ENCODE measurements at regions not wholly inside any gene's neighbourhood (a gene's known extent, or its start where the extent isn't known, plus 50 kb on each side); places are given as distances from the start of the nearest gene placed in this dataset.
A peak's percentile ranks its signal among the peaks of the same experiment; 100 is the strongest.

GRCh38 chr7:26520483-26520882, 228.8 kb downstream of the SNX10 start:
- no peak for DNase-seq

DNA sequence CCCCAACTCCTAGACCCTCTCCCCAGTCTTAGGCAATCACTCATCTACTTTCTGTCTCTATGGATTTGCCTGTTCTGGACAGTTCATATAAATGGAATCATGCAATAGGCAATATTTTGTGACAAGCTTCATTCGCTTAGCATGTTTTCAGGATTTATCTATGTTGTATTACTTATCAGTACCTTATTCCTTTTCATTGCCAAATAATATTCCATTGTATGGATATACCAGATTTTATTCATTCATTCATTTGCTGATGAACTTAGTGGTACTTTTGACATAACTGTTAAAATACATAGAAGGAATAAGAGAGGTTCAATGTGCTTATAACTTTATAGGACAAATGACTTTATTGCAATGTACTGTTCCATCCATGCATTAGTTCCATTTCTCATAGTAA, 231.0 kb downstream of the SNX10 start:
- no peak for DNase-seq

GRCh38 chr7:26525398-26526264, 234.0 kb downstream of the SNX10 start:
- DNase-seq, result peak; percentile 81

DNA sequence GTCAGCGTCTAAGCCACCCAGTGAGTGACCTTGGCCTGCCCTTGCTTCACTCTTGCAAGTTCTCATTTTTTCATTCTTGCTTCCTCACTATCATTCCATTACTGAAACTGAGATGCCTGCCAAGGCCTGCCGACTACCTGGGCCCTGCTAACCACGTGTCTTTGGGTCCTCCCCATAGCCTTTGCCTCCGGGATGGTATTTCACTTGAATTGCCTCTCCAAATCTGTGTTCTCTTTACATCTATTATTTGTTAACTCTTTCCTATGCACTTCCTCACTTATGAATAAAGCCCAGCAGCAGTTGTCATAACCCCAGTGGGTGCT, 234.6 kb downstream of the SNX10 start:
- DNase-seq, result no peak

GRCh38 chr7:26531926-26532325, 240.3 kb downstream of the SNX10 start:
- DNase-seq, result no peak

- no peak for DNase-seq
These were observed 240.8 kb downstream of the SNX10 start for GRCh38 chr7:26532471-26532870.

- no peak for DNase-seq
These were observed 241.6 kb downstream of the SNX10 start for GRCh38 chr7:26533217-26533616.

DNA sequence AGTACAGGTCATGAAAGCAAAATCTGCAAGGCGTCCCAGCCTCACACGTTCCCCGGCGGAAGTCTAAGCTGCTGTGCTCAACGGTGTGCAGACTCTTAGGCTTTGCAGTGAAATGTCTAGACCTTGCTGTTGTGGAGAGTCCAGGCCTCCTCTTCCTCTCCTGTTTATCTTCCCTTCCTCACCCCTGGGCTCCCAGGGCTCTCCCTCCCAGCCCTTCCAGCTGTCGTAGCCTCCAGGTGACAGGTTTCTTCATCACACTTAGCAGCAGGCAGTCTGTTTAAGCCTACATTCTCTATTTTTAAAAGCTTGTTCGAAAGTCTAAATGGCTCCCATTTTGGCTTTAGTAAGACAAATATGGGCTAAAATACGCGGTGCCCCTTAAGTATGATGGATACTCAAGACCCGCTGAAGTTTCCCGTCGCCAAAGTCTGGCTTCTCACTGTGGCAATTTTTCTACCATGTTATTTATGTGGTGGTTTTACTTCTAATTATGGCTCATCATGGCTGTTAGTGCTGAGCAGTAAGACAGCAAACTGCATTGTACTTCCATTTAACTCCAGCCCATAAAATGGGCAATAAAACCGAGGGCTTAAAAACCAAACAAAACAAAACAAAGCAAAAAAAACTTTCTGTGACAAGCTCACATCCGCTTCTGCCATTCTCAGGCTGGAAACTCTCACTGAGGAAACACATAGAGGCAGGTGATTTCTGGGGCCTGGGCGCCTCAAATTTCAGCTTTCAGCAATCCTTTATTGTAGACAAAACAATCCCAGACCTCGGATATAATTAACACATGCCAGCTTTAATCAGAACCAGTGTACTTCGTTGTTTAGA, 243.2 kb downstream of the SNX10 start:
- DNase-seq, result no peak

GRCh38 chr7:26535483-26536007, 243.9 kb downstream of the SNX10 start:
- DNase-seq, result no peak

DNA sequence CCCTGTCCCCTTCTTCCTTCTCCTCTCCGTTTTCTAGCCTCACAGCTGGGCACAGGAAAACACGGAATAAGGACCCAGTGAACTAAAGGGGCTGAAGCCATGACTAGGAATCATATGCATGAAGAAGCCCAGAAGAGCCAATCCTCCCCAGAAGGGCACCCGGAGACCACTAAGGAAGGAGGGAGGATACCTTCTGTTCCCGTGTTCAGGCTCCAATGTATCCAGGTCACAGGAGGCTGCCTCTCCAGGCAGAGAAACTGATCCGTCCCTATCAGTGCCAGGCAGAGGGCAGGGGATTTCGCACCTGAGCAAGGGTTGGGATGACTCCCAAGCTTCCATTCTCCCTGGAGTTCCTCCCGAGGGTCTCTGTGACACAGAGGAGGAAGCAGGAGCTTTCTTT, 246.6 kb downstream of the SNX10 start:
- no peak for DNase-seq

GRCh38 chr7:26538689-26539088, 247.0 kb downstream of the SNX10 start:
- DNase-seq, result peak; percentile 27

- DNase-seq, result no peak
These were observed 251.7 kb downstream of the SNX10 start for GRCh38 chr7:26543340-26543739.

- DNase-seq, result no peak
These were observed 252.3 kb downstream of the SNX10 start for GRCh38 chr7:26543951-26544350.

GRCh38 chr7:26546508-26547053, 254.9 kb downstream of the SNX10 start:
- no peak for DNase-seq

GRCh38 chr7:26547156-26547555, 255.5 kb downstream of the SNX10 start:
- DNase-seq, result no peak

- DNase-seq, result no peak
These were observed 257.8 kb downstream of the SNX10 start for GRCh38 chr7:26549281-26549944.

DNA sequence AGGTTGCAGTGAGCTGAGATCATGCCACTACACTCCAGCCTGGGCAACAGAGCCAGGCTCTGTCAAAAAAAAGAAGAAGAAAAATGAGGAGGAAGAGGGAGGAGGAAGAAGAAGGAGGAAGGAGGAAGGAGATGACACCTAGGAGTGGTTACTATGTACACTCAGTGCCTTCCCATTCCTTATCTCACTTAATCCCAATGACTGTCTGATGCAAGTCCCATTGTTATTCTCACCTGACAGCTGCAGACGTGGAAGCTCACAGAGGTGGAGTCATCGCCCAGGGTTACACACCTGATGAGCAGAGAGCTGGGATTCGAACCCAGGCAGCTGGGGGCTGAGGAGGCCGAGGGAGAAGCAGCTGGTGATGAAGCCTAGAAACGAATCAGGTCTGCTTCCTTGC, 258.8 kb downstream of the SNX10 start:
- DNase-seq, result no peak

- DNase-seq, result no peak
These were observed 260.1 kb downstream of the SNX10 start for GRCh38 chr7:26551740-26552139.

DNA sequence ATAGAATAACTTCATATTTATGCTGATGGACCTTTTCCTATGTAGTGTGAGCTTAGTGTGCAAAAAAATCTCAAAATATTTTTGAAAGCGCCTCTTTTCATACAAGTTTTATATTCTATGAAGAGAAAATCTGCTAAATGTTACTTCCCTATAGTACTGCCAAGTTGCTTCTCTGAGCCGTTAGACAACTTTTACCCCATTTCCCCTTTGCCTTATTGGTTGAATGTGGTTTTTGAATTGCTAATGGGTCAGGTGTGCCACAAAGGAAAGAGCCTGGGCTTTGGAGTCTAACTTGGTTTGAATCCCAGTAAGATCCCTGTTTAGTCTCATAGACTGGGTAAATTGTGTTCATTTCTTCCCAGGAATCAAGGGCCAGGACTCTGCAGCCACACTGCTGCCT, 261.5 kb downstream of the SNX10 start:
- no peak for DNase-seq

GRCh38 chr7:26553582-26553981, 261.9 kb downstream of the SNX10 start:
- DNase-seq, result no peak

DNA sequence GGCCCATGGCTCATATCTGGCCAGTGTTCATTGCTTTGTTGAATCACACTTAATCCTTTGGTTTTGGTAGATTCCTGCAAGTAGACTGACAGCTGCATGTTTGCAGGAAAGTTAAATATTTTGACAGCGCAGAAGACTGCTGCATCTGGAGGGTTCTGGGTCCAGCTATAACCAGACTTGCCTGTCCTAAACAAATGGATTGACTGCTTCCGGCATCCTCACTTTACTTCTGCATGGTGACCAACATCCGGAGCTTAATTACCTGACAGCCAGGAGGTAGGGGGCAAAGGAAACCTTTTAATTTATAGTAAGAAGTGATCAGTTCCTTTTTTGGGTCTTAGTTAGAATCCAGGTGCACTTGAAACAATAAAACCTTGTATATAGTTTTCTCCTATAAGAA, 263.3 kb downstream of the SNX10 start:
- DNase-seq, result no peak

DNA sequence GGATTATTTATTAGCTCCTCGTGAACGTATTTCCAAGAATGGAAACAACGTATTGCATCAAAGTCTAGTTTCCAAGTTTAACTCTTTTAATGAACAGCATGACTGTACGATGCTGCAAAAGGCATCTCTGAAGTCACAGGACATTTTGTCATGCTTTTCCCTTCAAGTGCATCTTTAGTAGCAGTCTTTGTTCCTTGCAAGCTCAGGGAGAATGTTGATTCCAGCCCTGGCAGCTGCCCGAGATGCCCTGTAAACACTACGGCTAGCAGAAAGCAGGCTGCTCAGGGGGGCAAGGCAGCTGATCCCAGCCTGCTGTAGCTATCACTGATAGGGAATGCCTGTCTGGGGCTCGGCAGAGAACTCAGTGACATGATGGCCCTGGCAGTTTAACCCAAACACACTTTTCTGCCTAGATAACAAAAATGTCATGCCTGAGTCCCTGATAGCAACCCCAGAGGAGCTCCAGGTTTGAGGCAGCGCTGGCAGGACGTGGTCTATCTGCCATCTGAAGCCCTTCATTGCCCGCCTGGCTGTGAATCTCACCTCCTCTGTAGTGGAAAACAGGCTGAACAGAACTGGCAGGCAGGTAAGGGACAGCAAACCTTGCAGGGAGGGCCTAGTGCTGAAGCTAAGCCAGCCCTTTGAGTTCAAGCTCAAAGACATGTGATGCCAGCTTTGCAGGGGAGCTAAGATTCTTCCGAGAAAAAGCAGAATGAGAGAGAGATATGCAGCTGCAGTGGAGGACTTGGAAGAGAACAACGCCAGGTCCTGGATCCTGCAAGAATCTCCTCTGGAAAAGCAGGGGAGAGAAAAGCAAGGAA, 264.6 kb downstream of the SNX10 start:
- no peak for DNase-seq

Measured in DMS53 (cell line).